Body of pancreas (tissue), 4 donors: ENCODE measurements at regions not wholly inside any gene's neighbourhood (a gene's known extent, or its start where the extent isn't known, plus 50 kb on each side); places are given as distances from the start of the nearest gene placed in this dataset.

Experiments
- ATAC-seq: fragments of 150-250 bp; one replicate; pipeline ENCODE4 v1.9.1; 2016
- DNase-seq, 4 donors: peaks; one replicate each; pipeline ENCODE4 v3.0.0-alpha.2; 2019
- H3K27ac ChIP-seq, 4 donors: fragments of 200-600 bp; sonication (generic); 1 replicate in 3 of 4; 2 replicates in 1 of 4; pipeline versions ENCODE4 v1.5.1 to v1.6.1; 2016 to 2019; ENCODE audit warnings: mild to moderate bottlenecking in 1 of 4, mixed read lengths in 1 of 4, moderate library complexity in 1 of 4
- H3K27me3 ChIP-seq, 2 donors: fragments of 200-600 bp; sonication (generic); one replicate each; pipeline ENCODE4 v1.6.0; 2016; ENCODE audit warnings: mild to moderate bottlenecking in 1 of 2
- H3K36me3 ChIP-seq, 2 donors: fragments of 200-600 bp; sonication (generic); replicated peaks in 1 of 2; 2 replicates each; pipeline ENCODE4 v1.5.1; 2016; ENCODE audit warnings: low read depth in 2 of 2; ENCODE audit not compliant: insufficient read depth in 1 of 2
- H3K4me1 ChIP-seq: fragments of 200-600 bp; sonication (generic); one replicate; pipeline ENCODE4 v1.6.0; 2016
- H3K4me3 ChIP-seq, 2 donors: fragments of 200-600 bp; sonication (generic); 1 replicate in 1 of 2; 2 replicates in 1 of 2; pipeline ENCODE4 v1.5.1; 2016 to 2019
- H3K9me3 ChIP-seq, 3 donors: fragments of 200-600 bp; sonication (generic); 1 replicate in 2 of 3; 2 replicates in 1 of 3; pipeline ENCODE4 v1.5.1; 2016
- POLR2A ChIP-seq, 3 donors: fragments of 450-650 bp; IDR thresholded peaks; one replicate each; pipeline ENCODE4 v1.6.1; 2016; ENCODE audit warnings: antibody characterized with exemption in 3 of 3, mild to moderate bottlenecking in 2 of 3
- WGBS, 2 donors: methylation state at CpG; one replicate each; pipeline ENCODE4 v1.1.5; 2017; 5-methylcytosine and 5-hydroxymethylcytosine counted together
- intact Hi-C: fragments of 100-400 bp; cut with DNase I; formaldehyde crosslinking; loops from one replicate; pipeline ENCODE4 v1.15.1; 2023
- TF ChIP-seq, protein P1 (sequence below), 7 experiments: fragments of 450-650 bp in 4 of 7; fragments of 200-600 bp in 3 of 7; sonication (generic) in 3 of 7; IDR thresholded peaks; one replicate each; pipeline ENCODE4 v1.5.1; 2016 to 2019; ENCODE audit warnings: antibody characterized with exemption in 7 of 7

DNA sequence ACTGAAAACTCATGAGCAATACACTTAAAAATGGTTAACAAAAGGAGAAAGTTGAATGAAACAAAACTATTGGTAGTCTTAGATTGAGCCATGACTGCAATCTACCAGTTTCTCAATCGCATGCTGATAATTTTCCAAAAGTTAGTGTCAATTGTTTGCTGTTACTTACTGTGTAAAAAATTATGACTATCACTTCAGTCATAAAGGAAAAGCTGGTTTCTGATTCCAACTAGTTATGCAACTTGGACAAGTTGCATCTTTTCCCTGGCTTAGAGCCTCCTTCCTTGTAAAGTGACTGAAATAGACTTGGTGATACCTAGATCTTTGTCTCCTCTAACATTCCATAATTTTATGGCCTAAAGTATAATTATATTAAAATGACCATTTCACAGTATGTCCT, 88.3 kb upstream of the PAK5 start:
- no peaks in the 10 kb centered on the region for H3K27me3 ChIP-seq
- TF ChIP-seq, protein P1, sequence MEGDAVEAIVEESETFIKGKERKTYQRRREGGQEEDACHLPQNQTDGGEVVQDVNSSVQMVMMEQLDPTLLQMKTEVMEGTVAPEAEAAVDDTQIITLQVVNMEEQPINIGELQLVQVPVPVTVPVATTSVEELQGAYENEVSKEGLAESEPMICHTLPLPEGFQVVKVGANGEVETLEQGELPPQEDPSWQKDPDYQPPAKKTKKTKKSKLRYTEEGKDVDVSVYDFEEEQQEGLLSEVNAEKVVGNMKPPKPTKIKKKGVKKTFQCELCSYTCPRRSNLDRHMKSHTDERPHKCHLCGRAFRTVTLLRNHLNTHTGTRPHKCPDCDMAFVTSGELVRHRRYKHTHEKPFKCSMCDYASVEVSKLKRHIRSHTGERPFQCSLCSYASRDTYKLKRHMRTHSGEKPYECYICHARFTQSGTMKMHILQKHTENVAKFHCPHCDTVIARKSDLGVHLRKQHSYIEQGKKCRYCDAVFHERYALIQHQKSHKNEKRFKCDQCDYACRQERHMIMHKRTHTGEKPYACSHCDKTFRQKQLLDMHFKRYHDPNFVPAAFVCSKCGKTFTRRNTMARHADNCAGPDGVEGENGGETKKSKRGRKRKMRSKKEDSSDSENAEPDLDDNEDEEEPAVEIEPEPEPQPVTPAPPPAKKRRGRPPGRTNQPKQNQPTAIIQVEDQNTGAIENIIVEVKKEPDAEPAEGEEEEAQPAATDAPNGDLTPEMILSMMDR (IDR thresholded peaks at IDR 0.05): no peak
- no peak for TF ChIP-seq POLR2A (IDR thresholded peaks at IDR 0.05)
- no peak for ATAC-seq
- H3K9me3 ChIP-seq: no peaks in the 10 kb centered on the region
- no peak overlapping the region for H3K4me3 ChIP-seq
- 44 to 46% methylated on average over 1 of the region's 1 CpG for WGBS, 2 donors
- DNase-seq: no peak
- no peaks in the 10 kb centered on the region for H3K36me3 ChIP-seq
- intact Hi-C loops: no loop called here
- peaks cover 9% of the 10 kb centered on the region for H3K4me1 ChIP-seq
- no peak overlapping the region for H3K27ac ChIP-seq

DNA sequence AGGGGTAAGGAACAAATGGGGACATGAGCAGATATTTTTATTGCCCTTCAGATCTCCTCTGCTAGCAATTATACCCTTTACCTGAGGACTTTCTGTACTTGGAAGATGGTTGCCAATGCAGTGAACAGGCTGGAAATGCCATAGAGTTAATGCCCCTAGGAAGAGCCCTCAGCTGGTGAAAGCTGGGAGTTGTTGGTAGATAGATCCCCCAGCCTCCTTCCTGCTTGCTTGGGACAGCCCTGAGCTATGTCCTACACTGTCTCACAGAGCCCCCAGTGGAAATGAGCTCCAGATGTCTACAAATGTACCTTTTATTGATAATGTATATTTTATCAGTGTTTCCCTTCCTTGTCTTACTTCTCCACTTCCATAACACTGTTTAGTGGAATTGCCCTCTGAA, 87.6 kb upstream of the PAK5 start:
- Histone ChIP-seq H3K4me1 (peaks cover 9% of the 10 kb centered on the region), H3K27me3 (no peaks in the 10 kb centered on the region), H3K9me3 (no peaks in the 10 kb centered on the region), H3K27ac (no peak overlapping the region), H3K36me3 (no peaks in the 10 kb centered on the region), H3K4me3 (no peak overlapping the region)
- DNase-seq (no peak), ATAC-seq (no peak)
- TF ChIP-seq, protein P1 (IDR thresholded peaks at IDR 0.05): no peak
- no peak for TF ChIP-seq POLR2A (IDR thresholded peaks at IDR 0.05)
- intact Hi-C loops: no loop called here

DNA sequence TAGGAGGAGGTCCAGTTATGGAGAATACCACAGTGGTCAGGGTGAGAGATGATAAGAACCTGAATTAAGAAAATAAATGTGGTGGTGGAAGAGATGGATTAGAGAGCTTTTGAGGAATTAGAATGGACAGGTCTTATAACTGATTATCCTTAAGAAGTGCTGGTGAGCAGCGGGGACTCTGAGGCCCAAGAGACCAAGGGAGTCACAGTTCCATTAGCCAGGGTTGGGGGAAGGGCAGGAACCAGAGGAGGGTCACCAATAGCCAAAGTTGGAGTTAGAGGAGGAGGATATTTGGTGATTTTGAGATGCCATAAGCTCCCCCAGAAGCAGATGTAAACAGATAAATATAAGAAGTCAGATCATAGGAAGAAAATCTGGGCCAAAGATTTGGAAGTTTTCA, 87.1 kb upstream of the PAK5 start:
- no peaks in the 10 kb centered on the region for H3K27me3 ChIP-seq
- DNase-seq (no peak), ATAC-seq (no peak)
- TF ChIP-seq, protein P1 (IDR thresholded peaks at IDR 0.05): no peak
- no peak for TF ChIP-seq POLR2A (IDR thresholded peaks at IDR 0.05)
- no peak overlapping the region for H3K27ac ChIP-seq
- peaks cover 9% of the 10 kb centered on the region for H3K4me1 ChIP-seq
- intact Hi-C loops: no loop called here
- H3K9me3 ChIP-seq: no peaks in the 10 kb centered on the region
- H3K36me3 ChIP-seq: no peaks in the 10 kb centered on the region
- 79 to 94% methylated on average over 1 of the region's 1 CpG for WGBS, 2 donors
- no peak overlapping the region for H3K4me3 ChIP-seq

GRCh38 chr20:9923648-9924047, 84.8 kb upstream of the PAK5 start:
- Histone ChIP-seq H3K27ac (no peak overlapping the region), H3K9me3 (no peaks in the 10 kb centered on the region), H3K27me3 (no peaks in the 10 kb centered on the region), H3K4me3 (no peak overlapping the region), H3K36me3 (no peaks in the 10 kb centered on the region), H3K4me1 (peaks cover 16% of the 10 kb centered on the region)
- intact Hi-C loops: no loop called here
- 84 to 85% methylated on average over 4 of the region's 4 CpGs for WGBS, 2 donors
- TF ChIP-seq POLR2A (IDR thresholded peaks at IDR 0.05): no peak
- TF ChIP-seq, protein P1 (IDR thresholded peaks at IDR 0.05): no peak
- no peak for ATAC-seq
- no peak for DNase-seq

GRCh38 chr20:9920866-9921265, 82.0 kb upstream of the PAK5 start:
- TF ChIP-seq, protein P1 (IDR thresholded peaks at IDR 0.05): no peak
- TF ChIP-seq POLR2A (IDR thresholded peaks at IDR 0.05): no peak
- no peaks in the 10 kb centered on the region for H3K27me3 ChIP-seq
- H3K36me3 ChIP-seq: no peaks in the 10 kb centered on the region
- no peak overlapping the region for H3K4me3 ChIP-seq
- intact Hi-C loops: no loop called here
- no peak for ATAC-seq
- H3K9me3 ChIP-seq: no peaks in the 10 kb centered on the region
- H3K27ac ChIP-seq: no peak overlapping the region
- H3K4me1 ChIP-seq: peaks cover 14% of the 10 kb centered on the region
- WGBS, 2 donors: 22 to 25% methylated on average over 2 of the region's 2 CpGs
- DNase-seq: no peak
